ENCODE measurements at regions not wholly inside any gene's neighbourhood (a gene's known extent, or its start where the extent isn't known, plus 50 kb on each side); places are given as distances from the start of the nearest gene placed in this dataset.
"Not testable (repeated sequence)": the region's sequence is repeated elsewhere in the genome, so short reads cannot be mapped to it uniquely, and the experiment has no call there.

DNA sequence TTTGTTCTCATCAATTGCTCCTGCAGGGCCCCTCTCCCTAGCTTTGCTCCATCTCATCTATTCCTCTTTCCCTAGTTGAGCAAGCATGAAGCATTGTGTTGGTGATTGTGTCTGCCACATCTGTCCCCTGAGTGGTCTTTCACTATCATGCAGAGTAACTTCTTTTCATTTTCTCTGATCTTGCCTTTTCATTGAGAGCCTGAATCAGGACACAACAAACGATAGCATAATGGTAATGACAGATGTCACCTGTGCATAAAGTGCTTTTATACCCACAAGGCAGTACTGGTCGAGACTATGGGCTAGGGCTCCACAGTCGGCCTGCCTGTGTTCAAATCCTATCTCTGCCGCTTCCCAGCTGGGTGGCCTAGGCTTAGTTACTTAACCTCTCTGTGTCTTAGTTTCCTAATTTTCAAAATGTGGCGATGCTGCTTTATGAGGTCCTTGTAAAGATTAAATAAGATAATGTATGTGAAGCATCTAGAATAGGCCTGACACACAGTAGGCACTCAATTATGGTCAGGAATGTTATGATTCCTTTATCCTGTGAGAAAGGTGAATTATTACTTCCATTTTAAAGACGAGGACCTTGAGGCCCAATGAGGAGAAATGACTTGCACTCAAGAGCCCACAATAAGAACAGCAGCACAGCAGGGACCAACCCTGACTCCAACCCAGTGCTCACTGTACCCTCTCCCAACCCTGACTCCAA, 137.1 kb upstream of the ZNF618 start:
- DNase-seq = no peak
- Histone ChIP-seq H3K27me3 (ENCODE audit: insufficient read depth, low read length) (no peaks in the 10 kb centered on the region), H3K9ac (ENCODE audit: low read length) (no peak overlapping the region), H3K4me2 (ENCODE audit: low read length) (no peak overlapping the region), H3K4me3 (ENCODE audit: low read depth, low read length) (no peak overlapping the region), H3K18ac (ENCODE audit: low read length) (no peak overlapping the region), H4K12ac (ENCODE audit: low read depth, low read length) (no peak overlapping the region), H2BK5ac (ENCODE audit: low read depth, low read length, poor library complexity) (no peak overlapping the region), H2AFZ (ENCODE audit: insufficient read depth, low read length, poor library complexity) (no peak overlapping the region), H3K9me3 (ENCODE audit: insufficient read depth, low read depth, low read length) (no peaks in the 10 kb centered on the region), H3K23ac (ENCODE audit: low read length) (no peak overlapping the region), H3K79me1 (ENCODE audit: low read length) (no peaks in the 10 kb centered on the region), H3K4me1 (ENCODE audit: control insufficient read depth in 1 of 2, insufficient read depth in 2 of 2, low read length in 2 of 2) (peaks cover 0 to 4% of the 10 kb centered on the region in 2 experiments), H4K91ac (ENCODE audit: low read depth, low read length) (no peak overlapping the region), H2AK5ac (ENCODE audit: low read length) (no peak overlapping the region), H3K4ac (ENCODE audit: low read depth, low read length) (no peak overlapping the region), H3K27ac (ENCODE audit: low read depth, low read length) (no peak overlapping the region), H2BK120ac (ENCODE audit: insufficient read depth, low read length, poor library complexity) (no peak overlapping the region), H3K79me2 (ENCODE audit: control insufficient read depth, insufficient read depth, low read length, poor library complexity) (no peaks in the 10 kb centered on the region), H3K36me3 (ENCODE audit: control insufficient read depth in 1 of 2, insufficient read depth in 2 of 2, low read length in 2 of 2) (no peaks in the 10 kb centered on the region), H4K8ac (ENCODE audit: low read depth, low read length) (no peak overlapping the region), H2BK12ac (ENCODE audit: low read length) (no peak overlapping the region), H3K14ac (ENCODE audit: low read length) (no peak overlapping the region)
- WGBS (ENCODE audit: extremely low coverage, insufficient coverage, insufficient read length) = no CpG with 5 or more reads among the region's 6 CpGs

DNA sequence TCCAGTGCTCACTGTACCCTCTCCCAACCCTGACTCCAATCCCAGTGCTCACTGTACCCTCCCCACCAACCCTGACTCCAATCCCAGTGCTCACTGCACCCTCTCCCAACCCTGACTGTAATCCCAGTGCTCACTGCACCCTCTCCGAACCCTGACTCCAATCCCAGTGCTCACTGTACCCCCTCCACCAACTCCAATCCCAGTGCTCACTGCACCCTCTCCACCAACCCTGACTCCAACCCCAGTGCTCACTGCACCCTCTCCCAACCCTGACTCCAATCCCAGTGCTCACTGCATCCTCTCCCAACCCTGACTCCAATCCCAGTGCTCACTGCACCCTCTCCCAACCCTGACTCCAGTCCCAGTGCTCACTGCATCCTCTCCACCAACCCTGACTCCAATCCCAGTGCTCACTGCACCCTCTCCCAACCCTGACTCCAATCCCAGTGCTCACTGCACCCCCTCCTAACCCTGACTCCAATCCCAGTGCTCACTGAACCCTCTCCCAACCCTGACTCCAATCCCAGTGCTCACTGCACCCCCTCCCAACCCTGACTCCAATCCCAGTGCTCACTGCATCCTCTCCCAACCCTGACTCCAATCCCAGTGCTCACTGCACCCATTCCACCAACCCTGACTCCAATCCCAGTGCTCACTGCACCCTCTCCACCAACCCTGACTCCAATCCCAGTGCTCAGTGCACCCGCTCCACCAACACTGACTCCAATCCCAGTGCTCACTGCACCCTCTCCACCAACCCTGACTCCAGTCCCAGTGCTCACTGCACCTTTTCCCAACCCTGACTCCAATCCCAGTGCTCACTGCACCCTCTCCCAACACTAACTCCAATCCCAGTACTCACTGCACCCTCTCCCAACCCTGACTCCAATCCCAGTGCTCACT, 136.3 kb upstream of the ZNF618 start:
- DNase-seq; H2AFZ ChIP-seq (ENCODE audit: insufficient read depth, low read length, poor library complexity); H3K14ac ChIP-seq (ENCODE audit: low read length); H3K23ac ChIP-seq (ENCODE audit: low read length); H3K9ac ChIP-seq (ENCODE audit: low read length); H3K36me3 ChIP-seq (ENCODE audit: control insufficient read depth in 1 of 2, insufficient read depth in 2 of 2, low read length in 2 of 2); H3K79me1 ChIP-seq (ENCODE audit: low read length); H3K9me3 ChIP-seq (ENCODE audit: insufficient read depth, low read depth, low read length); H4K12ac ChIP-seq (ENCODE audit: low read depth, low read length); H2AK5ac ChIP-seq (ENCODE audit: low read length); H3K4me3 ChIP-seq (ENCODE audit: low read depth, low read length); H3K27ac ChIP-seq (ENCODE audit: low read depth, low read length); H3K27me3 ChIP-seq (ENCODE audit: insufficient read depth, low read length); H3K18ac ChIP-seq (ENCODE audit: low read length); H4K91ac ChIP-seq (ENCODE audit: low read depth, low read length); H3K4ac ChIP-seq (ENCODE audit: low read depth, low read length); H4K8ac ChIP-seq (ENCODE audit: low read depth, low read length); H2BK12ac ChIP-seq (ENCODE audit: low read length); H3K79me2 ChIP-seq (ENCODE audit: control insufficient read depth, insufficient read depth, low read length, poor library complexity); H2BK120ac ChIP-seq (ENCODE audit: insufficient read depth, low read length, poor library complexity); H3K4me1 ChIP-seq (ENCODE audit: control insufficient read depth in 1 of 2, insufficient read depth in 2 of 2, low read length in 2 of 2); H3K4me2 ChIP-seq (ENCODE audit: low read length); H2BK5ac ChIP-seq (ENCODE audit: low read depth, low read length, poor library complexity): not testable (repeated sequence)
- no CpG with 5 or more reads among the region's 2 CpGs for WGBS (ENCODE audit: extremely low coverage, insufficient coverage, insufficient read length)

DNA sequence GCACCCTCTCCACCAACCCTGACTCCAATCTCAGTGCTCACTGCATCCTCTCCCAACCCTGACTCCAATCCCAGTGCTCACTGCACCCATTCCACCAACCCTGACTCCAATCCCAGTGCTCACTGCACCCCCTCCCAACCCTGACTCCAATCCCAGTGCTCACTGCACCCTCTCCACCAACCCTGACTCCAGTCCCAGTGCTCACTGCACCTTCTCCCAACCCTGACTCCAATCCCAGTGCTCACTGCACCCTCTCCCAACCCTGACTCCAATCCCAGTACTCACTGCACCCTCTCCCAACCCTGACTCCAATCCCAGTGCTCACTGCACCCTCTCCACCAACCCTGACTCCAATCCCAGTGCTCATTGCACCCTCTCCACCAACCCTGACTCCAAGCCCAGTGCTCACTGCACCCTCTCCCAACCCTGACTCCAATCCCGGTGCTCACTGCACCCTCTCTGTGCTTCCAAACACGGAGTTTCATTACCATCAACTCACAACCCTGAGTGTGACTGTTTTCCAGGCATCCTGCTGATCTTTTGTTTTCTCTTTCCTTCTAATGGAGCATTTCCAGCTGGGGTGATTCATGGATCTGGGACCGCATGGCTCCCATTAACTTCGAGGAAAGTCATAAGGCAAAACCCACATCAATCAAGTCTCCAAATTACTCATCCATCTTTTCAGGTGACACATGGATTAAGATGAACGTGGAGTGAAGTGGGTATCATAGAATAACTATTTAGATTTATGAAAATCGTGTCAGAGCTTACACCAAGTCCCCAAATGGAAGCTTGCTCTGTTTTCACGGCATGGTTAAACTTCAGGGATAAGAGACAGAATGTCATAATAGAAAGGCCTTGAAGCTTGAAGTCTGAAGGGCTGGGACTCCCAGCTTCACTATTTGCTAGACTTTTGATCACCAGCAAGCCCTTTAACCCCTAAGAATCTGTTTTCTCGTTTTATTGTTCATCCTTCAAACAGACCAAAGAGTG, 135.3 kb upstream of the ZNF618 start:
- no CpG with 5 or more reads among the region's 8 CpGs for WGBS (ENCODE audit: extremely low coverage, insufficient coverage, insufficient read length)
- not testable (repeated sequence) for H3K9me3 ChIP-seq (ENCODE audit: insufficient read depth, low read depth, low read length); H4K91ac ChIP-seq (ENCODE audit: low read depth, low read length); H3K18ac ChIP-seq (ENCODE audit: low read length); H3K9ac ChIP-seq (ENCODE audit: low read length); H4K12ac ChIP-seq (ENCODE audit: low read depth, low read length); H2AFZ ChIP-seq (ENCODE audit: insufficient read depth, low read length, poor library complexity); H4K8ac ChIP-seq (ENCODE audit: low read depth, low read length); H3K27ac ChIP-seq (ENCODE audit: low read depth, low read length); H3K4me3 ChIP-seq (ENCODE audit: low read depth, low read length); H3K79me2 ChIP-seq (ENCODE audit: control insufficient read depth, insufficient read depth, low read length, poor library complexity); H3K27me3 ChIP-seq (ENCODE audit: insufficient read depth, low read length); H3K23ac ChIP-seq (ENCODE audit: low read length); H2AK5ac ChIP-seq (ENCODE audit: low read length); H2BK120ac ChIP-seq (ENCODE audit: insufficient read depth, low read length, poor library complexity); H2BK12ac ChIP-seq (ENCODE audit: low read length); H3K79me1 ChIP-seq (ENCODE audit: low read length); DNase-seq; H3K4me2 ChIP-seq (ENCODE audit: low read length); H3K4me1 ChIP-seq (ENCODE audit: control insufficient read depth in 1 of 2, insufficient read depth in 2 of 2, low read length in 2 of 2); H2BK5ac ChIP-seq (ENCODE audit: low read depth, low read length, poor library complexity); H3K4ac ChIP-seq (ENCODE audit: low read depth, low read length); H3K36me3 ChIP-seq (ENCODE audit: control insufficient read depth in 1 of 2, insufficient read depth in 2 of 2, low read length in 2 of 2); H3K14ac ChIP-seq (ENCODE audit: low read length)
